Lower leg skin (tissue), 4 donors: ENCODE measurements at regions not wholly inside any gene's neighbourhood (a gene's known extent, or its start where the extent isn't known, plus 50 kb on each side); places are given as distances from the start of the nearest gene placed in this dataset.
"Not testable (repeated sequence)": the region's sequence is repeated elsewhere in the genome, so short reads cannot be mapped to it uniquely, and the experiment has no call there.

Source experiments
- DNase-seq, 2 donors: peaks; one replicate each; pipeline ENCODE4 v3.0.0-alpha.2; 2019; ENCODE audit warnings: low spot score in 2 of 2
- H3K4me3 ChIP-seq: fragments of 200-600 bp; sonication (generic); 2 replicates; pipeline ENCODE4 v1.5.1; 2017; ENCODE audit warnings: mild to moderate bottlenecking, low read depth; ENCODE audit not compliant: poor library complexity, severe bottlenecking
- CTCF ChIP-seq, 3 donors: fragments of 450-650 bp; IDR thresholded peaks; one replicate each; pipeline ENCODE4 v1.5.1; 2016; ENCODE audit warnings: antibody characterized with exemption in 3 of 3, mild to moderate bottlenecking in 3 of 3, moderate library complexity in 2 of 3
- POLR2A ChIP-seq, 2 donors: fragments of 450-650 bp; IDR thresholded peaks; one replicate each; pipeline ENCODE4 v1.6.1; 2016 to 2017; ENCODE audit warnings: antibody characterized with exemption in 2 of 2, mild to moderate bottlenecking in 1 of 2, moderate library complexity in 1 of 2
- WGBS, 2 donors: methylation state at CpG; one replicate each; pipeline ENCODE4 v1.1.5; 2018; 5-methylcytosine and 5-hydroxymethylcytosine counted together
- intact Hi-C: fragments of 100-400 bp; cut with DNase I; formaldehyde crosslinking; loops from one replicate; pipeline ENCODE4 v1.15.0; 2023; ENCODE audit warnings: low total_unique reads

GRCh38 chr10:130261766-130262165 is 125.6 kb downstream of the GLRX3 start:
- no peak for DNase-seq
- H3K4me3 ChIP-seq = no peak overlapping the region
- TF ChIP-seq CTCF (IDR thresholded peaks at IDR 0.05) (no peak), POLR2A (IDR thresholded peaks at IDR 0.05) (no peak)
- 93 to 95% methylated on average over 11 of the region's 11 CpGs for WGBS, 2 donors
- intact Hi-C loops = no loop called here

DNA sequence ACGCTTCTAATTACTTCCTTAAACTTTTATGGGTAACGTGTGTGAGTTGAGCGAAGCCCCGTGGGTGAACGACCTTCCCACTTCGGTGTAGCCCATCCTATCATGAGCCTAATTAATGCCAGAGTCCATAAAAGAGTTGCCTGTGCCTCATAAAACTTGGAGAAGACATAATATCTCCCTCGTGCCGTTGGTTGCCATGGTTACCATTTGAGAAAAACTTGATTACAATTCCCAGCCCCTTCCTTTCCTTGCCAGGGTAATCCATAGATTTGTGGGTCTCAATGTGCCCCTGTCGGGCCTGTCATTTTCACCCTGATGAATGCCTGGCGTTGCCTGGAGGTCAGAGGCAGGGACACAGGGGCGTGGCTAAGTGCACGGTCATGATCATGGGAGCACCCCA is 127.1 kb downstream of the GLRX3 start:
- TF ChIP-seq POLR2A (IDR thresholded peaks at IDR 0.05) = no peak
- TF ChIP-seq CTCF (IDR thresholded peaks at IDR 0.05) = no peak
- no peak for DNase-seq
- no peak overlapping the region for H3K4me3 ChIP-seq
- intact Hi-C loops = no loop called here
- WGBS, 2 donors = 45 to 50% methylated on average over 12 of the region's 12 CpGs

DNA sequence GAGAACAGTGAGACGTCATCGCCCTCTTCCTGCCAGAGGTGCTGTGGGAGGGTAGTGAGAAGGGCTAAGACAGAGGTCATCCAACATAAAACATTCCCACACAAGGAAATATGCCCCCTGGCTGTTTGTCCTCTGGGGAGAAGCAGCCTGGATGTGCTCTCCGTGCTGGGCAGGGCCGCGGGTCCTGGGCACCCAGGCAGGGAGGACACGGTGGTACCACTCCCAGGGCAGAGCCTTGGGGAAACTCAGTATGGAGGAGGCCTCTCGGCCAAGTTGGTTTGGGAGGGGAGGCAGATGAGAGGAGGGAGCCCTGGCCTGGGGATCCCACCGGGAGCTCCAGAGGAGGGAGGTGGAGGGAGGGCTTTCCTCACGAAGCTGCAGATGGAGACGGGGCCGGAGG is 129.4 kb downstream of the GLRX3 start:
- intact Hi-C loops = no loop called here
- DNase-seq = no peak
- no peak overlapping the region for H3K4me3 ChIP-seq
- WGBS, 2 donors = 81 to 89% methylated on average over 11 of the region's 11 CpGs
- TF ChIP-seq CTCF (IDR thresholded peaks at IDR 0.05) (no peak), POLR2A (IDR thresholded peaks at IDR 0.05) (no peak)

DNA sequence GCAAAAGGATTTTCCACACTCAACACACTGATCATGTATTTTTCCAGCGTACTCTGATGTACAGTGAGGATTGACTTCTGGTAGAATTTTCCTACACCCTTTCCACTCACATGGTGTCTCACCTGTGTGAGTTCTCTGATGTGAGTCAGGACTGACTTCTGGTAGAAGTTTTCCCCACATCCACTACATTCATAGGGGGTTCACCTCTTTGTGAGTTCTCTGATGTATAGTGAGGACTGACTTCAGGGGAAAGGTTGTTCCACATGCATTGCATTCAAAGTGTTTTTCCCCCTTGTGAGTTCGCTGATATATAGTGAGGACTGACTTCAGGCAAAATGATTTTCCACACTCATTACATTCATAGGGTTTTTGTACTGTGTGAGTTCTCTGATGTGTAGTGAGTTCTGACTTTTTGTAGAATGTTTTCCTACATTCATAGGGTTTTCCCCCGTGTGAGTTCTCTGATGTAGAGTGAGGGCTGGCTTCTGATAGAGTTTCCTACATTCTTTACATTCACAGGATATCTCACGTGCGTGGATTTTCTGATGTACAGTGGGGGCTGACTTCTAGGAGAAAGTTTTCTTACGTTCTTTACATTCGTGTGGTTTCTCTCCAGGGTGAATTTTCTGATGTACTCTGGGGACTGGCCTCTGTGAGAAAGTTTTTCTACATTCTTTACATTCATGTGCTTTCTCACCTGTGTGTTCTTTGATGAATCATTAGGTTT is 146.5 kb downstream of the GLRX3 start:
- intact Hi-C loops = no loop called here
- no peak overlapping the region for H3K4me3 ChIP-seq
- TF ChIP-seq POLR2A (IDR thresholded peaks at IDR 0.05) (no peak), CTCF (IDR thresholded peaks at IDR 0.05) (no peak)

GRCh38 chr10:130283219-130283545 is 147.0 kb downstream of the GLRX3 start:
- intact Hi-C loops = no loop called here
- WGBS, 2 donors = 88 to 93% methylated on average over 4 of the region's 4 CpGs
- H3K4me3 ChIP-seq = no peak overlapping the region
- DNase-seq = no peak
- TF ChIP-seq POLR2A (IDR thresholded peaks at IDR 0.05) (no peak), CTCF (IDR thresholded peaks at IDR 0.05) (no peak)

More for the DNA sequence above, 146.5 kb downstream of the GLRX3 start:
- no peak for DNase-seq
- 82 to 87% methylated on average over 7 of the region's 7 CpGs for WGBS, 2 donors

DNA sequence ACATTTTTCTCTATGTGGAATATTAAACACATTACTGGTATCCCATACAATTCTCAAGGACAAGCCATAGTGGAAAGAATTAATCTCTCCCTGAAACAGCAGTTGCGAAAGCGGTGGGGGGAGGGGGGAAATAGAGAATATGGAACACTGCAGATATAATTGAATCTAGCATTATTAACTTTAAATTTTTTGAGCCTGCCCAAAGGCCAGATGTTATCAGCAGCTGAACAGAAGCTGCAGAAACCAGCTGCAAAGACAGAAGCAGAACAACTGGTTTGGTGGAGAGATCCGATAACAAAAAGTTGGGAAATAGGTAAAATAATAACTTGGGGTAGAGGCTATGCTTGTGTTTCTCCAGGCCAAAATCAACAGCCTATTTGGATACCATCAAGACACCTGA is 159.6 kb downstream of the GLRX3 start:
- 75 to 83% methylated on average over 3 of the region's 3 CpGs for WGBS, 2 donors
- H3K4me3 ChIP-seq, intact Hi-C loops, DNase-seq: not testable (repeated sequence)
